Spinal cord (tissue), 9 donors: ENCODE measurements at regions not wholly inside any gene's neighbourhood (a gene's known extent, or its start where the extent isn't known, plus 50 kb on each side); places are given as distances from the start of the nearest gene placed in this dataset.
"Not testable (repeated sequence)": the region's sequence is repeated elsewhere in the genome, so short reads cannot be mapped to it uniquely, and the experiment has no call there.

Source experiments
- DNase-seq, 6 donors: peaks; one replicate each; pipeline versions ENCODE4 v3.0.0 to v3.0.0-alpha.2; 2013 to 2015; ENCODE audit warnings: low spot score in 6 of 6, low read depth in 4 of 6
- H3K27ac ChIP-seq: one replicate; pipeline ENCODE4 v1.5.1; 2013; ENCODE audit warnings: low read depth, low read length, control low read depth
- H3K27me3 ChIP-seq: one replicate; pipeline ENCODE4 v1.6.1; 2013; ENCODE audit warnings: low read length; ENCODE audit not compliant: control insufficient read depth, insufficient read depth
- H3K36me3 ChIP-seq: one replicate; pipeline ENCODE4 v1.6.1; 2013; ENCODE audit warnings: low read length; ENCODE audit not compliant: control insufficient read depth, insufficient read depth
- H3K4me1 ChIP-seq: one replicate; pipeline ENCODE4 v1.6.1; 2013; ENCODE audit warnings: low read length; ENCODE audit not compliant: control insufficient read depth, insufficient read depth
- H3K4me3 ChIP-seq: one replicate; pipeline ENCODE4 v1.5.1; 2013; ENCODE audit warnings: low read depth, low read length, control low read depth
- H3K9me3 ChIP-seq: one replicate; pipeline ENCODE4 v1.6.1; 2013; ENCODE audit warnings: low read length; ENCODE audit not compliant: control insufficient read depth, insufficient read depth
- WGBS: methylation state at CpG from one replicate; pipeline ENCODE4 v1.1.5; 2013; ENCODE audit warnings: missing lambda C conversion rate; ENCODE audit not compliant: insufficient coverage; 5-methylcytosine and 5-hydroxymethylcytosine counted together
- donor health status: healthy.

GRCh38 chrX:93868289-93868965 is 194.4 kb downstream of the FAM133A start:
- WGBS, result 64% methylated on average over 8 of the region's 9 CpGs
- H3K4me1 ChIP-seq, result no peaks in the 10 kb centered on the region
- no peak for DNase-seq
- no peaks in the 10 kb centered on the region for H3K9me3 ChIP-seq
- no peak overlapping the region for H3K4me3 ChIP-seq
- no peak overlapping the region for H3K27ac ChIP-seq
- H3K36me3 ChIP-seq, result no peaks in the 10 kb centered on the region
- H3K27me3 ChIP-seq, result peaks cover 8% of the 10 kb centered on the region

GRCh38 chrX:93874554-93874953 is 200.5 kb downstream of the FAM133A start:
- no peaks in the 10 kb centered on the region for H3K36me3 ChIP-seq
- WGBS, result no CpG with 5 or more reads among the region's 4 CpGs
- H3K4me1 ChIP-seq, result no peaks in the 10 kb centered on the region
- no peaks in the 10 kb centered on the region for H3K9me3 ChIP-seq
- H3K27me3 ChIP-seq, result peaks cover 2% of the 10 kb centered on the region
- H3K4me3 ChIP-seq, result no peak overlapping the region
- DNase-seq, result peak; percentile 0 to 57 (median 4)
- no peak overlapping the region for H3K27ac ChIP-seq

- Histone ChIP-seq H3K4me3 (no peak overlapping the region), H3K36me3 (no peaks in the 10 kb centered on the region), H3K9me3 (no peaks in the 10 kb centered on the region), H3K4me1 (no peaks in the 10 kb centered on the region), H3K27me3 (peaks cover 2% of the 10 kb centered on the region), H3K27ac (no peak overlapping the region)
- WGBS, result 88% methylated on average over 2 of the region's 4 CpGs
- DNase-seq, result no peak
Observed at GRCh38 chrX:93875621-93876282, 201.7 kb downstream of the FAM133A start.

GRCh38 chrX:93921041-93921440 is 247.0 kb downstream of the FAM133A start:
- DNase-seq, H3K27me3 ChIP-seq, H3K9me3 ChIP-seq, H3K4me3 ChIP-seq, H3K27ac ChIP-seq, H3K4me1 ChIP-seq, H3K36me3 ChIP-seq: not testable (repeated sequence)
- no CpG with 5 or more reads among the region's 4 CpGs for WGBS

- H3K27ac ChIP-seq, result no peak overlapping the region
- H3K9me3 ChIP-seq, result no peaks in the 10 kb centered on the region
- no peak for DNase-seq
- H3K27me3 ChIP-seq, result no peaks in the 10 kb centered on the region
- WGBS, result no CpG with 5 or more reads among the region's 5 CpGs
- H3K4me3 ChIP-seq, result no peak overlapping the region
- H3K36me3 ChIP-seq, result no peaks in the 10 kb centered on the region
- no peaks in the 10 kb centered on the region for H3K4me1 ChIP-seq
Observed at GRCh38 chrX:93932471-93933220, 258.6 kb downstream of the FAM133A start.

GRCh38 chrX:93977641-93978040 is 303.6 kb downstream of the FAM133A start:
- no peaks in the 10 kb centered on the region for H3K27me3 ChIP-seq
- H3K27ac ChIP-seq, result no peak overlapping the region
- H3K9me3 ChIP-seq, result no peaks in the 10 kb centered on the region
- no peaks in the 10 kb centered on the region for H3K4me1 ChIP-seq
- H3K4me3 ChIP-seq, result no peak overlapping the region
- DNase-seq, result no peak
- H3K36me3 ChIP-seq, result no peaks in the 10 kb centered on the region

- H3K36me3 ChIP-seq, result no peaks in the 10 kb centered on the region
- DNase-seq, result no peak
- 40% methylated on average over 1 of the region's 2 CpGs for WGBS
Observed at GRCh38 chrX:93985344-93986307, 311.6 kb downstream of the FAM133A start.

More at GRCh38 chrX:93985344-93986307, 311.6 kb downstream of the FAM133A start:
- Histone ChIP-seq H3K27me3 (no peaks in the 10 kb centered on the region), H3K9me3 (peaks cover 2% of the 10 kb centered on the region), H3K27ac (no peak overlapping the region), H3K4me1 (no peaks in the 10 kb centered on the region), H3K4me3 (no peak overlapping the region)
